HG02970 (cell line): ENCODE measurements at regions not wholly inside any gene's neighbourhood (a gene's known extent, or its start where the extent isn't known, plus 50 kb on each side); places are given as distances from the start of the nearest gene placed in this dataset.
A peak's percentile ranks its signal among the peaks of the same experiment; 100 is the strongest.
"Not testable (repeated sequence)": the region's sequence is repeated elsewhere in the genome, so short reads cannot be mapped to it uniquely, and the experiment has no call there.

Source experiments
- ATAC-seq: cut with Tn5 transposase; IDR thresholded peaks from one replicate; pipeline ENCODE4 v1.9.1; 2021; ENCODE audit warnings: mild to moderate bottlenecking, moderate library complexity, moderate number of reproducible peaks; ENCODE audit not compliant: unreplicated experiment, low FRiP score

DNA sequence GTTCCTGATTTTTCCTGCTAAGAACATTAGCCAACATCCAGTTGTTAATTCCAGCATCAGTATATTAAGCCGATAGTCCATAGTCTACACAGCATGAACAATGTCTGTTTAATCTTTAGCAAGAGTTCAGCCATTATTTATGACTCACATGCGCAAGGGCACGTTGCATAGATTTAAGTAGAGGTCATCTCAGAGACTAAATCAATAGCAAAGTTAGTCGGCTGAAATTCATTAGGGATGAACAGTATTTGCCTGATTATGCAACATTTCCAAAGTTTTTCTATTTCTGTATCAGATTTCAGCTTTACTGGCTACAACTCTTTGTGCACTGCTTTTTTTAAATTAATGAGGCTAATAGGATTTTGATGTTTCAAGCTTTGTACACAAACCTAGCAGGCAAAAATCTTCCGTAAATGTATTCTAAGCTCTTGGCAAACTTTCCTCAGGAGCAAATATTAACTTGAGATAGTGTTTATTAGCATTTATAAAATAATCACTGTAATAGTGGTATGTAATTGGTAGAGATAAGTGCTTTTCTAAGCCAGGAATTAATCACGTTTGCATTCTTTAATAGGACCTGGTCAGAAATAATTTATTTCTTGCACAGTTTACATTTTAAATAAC, 578.7 kb upstream of the ID2 start:
- no peak for ATAC-seq

DNA sequence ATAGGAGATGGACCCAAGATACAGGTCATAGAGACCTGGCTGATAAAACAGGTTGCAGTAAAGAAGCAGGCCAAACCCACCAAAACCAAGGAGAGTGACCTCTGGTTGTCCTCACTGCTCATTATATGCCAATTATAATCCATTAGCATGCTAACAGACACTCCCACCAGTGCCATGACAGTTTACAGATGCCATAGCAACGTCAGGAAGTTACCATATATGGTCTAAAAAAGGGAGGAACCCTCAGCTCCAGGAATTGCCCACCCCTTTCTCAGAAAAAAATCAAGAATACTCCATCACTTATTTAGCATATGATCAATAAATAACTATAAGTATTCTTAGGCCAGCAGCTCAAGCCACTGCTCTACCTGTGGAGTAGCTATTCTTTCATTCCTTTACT, 574.7 kb upstream of the ID2 start:
- ATAC-seq, result no peak

DNA sequence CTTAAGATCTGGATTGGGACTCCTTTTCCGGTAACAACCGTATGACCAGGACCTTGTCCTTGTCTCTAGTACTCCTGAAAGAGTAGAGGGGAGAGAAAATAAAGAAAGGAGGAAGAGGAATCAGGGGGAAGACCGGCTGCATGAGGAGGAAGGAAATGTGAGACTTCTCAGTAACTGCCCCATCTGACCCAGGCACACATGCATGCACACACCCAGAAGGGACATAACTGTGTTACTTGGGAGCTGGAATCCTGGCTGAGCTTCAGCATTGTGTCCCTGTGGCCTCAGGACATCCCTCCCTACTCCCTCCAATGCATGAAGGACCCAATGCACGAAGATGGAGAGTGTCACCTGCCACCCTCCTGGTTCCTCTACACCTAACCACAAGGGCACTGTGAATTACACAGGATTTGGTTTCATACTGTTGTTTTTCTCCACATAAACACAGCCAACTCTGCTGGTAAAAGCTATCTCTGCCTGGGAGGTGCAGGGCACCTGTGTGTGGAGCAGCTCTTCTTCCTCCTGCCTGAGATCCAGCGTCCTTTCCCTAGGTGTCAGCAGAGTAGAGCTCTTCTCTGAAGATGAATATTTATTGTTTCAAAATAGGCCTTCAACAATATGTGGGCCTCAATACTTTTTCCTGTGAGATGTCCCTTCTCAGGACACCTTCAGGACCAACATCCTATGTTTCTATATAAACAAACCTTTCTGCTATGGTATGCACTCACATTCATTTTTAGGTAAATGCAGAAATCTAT, 574.1 kb upstream of the ID2 start:
- ATAC-seq, result no peak

DNA sequence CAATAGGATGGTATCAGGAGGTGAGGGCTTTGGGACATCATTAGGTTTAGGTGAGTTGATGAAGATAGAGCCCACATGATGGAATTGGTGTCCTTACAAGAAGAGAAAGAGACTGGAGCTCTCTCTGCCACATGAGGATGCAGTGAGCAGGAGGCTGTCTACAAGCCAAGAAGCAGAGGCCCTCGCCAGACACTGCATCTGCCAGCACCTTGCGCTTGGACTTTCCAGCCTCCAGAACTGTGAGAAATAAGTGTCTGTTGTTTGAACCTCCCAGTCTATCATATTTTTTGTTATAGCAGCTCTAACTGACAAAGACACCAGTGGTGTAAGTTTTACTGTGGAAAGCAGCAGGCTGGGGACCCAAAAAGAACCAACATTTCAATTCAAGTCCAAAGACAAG, 571.1 kb upstream of the ID2 start:
- no peak for ATAC-seq

DNA sequence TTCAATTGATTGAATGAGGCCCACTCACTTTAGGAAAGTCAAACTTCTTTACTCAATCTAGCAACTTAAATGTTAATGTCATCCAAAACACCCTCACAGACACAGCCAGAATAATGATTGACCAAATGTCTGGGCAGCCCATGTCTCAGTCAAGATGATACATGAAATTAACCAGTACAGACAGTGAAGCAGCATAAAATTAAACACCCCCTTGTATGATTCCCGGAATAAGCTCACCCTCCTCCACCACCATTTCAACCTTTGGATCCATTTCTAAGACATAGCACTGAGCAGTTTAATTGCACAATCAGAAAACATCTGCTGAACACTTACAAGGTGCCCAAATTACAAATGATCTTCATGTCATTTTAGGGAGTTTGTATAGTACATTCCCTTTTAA, 570.7 kb upstream of the ID2 start:
- ATAC-seq, result no peak

DNA sequence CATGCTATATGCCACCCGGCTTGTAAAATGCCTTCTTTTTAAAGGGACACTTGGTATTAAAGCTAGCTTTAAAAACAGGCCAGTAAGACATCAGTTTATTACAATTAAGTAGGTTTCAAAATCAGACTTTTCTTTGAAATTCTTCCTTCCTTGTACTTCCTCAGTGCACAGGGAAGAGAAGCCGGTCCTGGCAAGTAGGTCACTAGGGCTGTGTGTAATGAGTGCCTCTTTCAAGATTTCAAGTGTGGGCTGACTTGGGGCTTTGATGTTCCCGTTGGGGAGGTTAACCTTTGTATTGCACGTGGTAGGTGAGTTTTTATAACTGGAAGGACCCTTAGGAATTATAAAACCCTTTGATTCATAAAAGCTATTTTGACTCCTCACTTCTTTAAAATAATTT, 566.4 kb upstream of the ID2 start:
- no peak for ATAC-seq

DNA sequence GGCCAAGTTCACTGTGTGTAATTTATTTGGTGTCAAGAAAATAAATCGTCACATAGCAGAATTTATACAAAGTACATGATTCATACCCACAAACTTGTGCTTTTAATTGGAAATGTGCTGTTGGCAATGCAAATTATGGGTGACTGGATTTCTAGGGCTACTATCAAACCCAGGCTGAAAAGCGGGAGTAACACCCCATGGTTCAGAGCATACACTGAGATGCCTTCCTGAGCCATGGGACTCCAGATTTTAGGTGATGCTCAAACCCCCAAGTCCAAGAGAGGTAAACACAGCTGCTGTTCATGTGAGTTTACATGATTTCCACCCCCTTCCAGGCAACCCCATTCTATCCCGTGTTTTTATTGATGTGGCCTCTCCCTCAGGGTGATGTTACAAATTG, 565.9 kb upstream of the ID2 start:
- ATAC-seq, result no peak

DNA sequence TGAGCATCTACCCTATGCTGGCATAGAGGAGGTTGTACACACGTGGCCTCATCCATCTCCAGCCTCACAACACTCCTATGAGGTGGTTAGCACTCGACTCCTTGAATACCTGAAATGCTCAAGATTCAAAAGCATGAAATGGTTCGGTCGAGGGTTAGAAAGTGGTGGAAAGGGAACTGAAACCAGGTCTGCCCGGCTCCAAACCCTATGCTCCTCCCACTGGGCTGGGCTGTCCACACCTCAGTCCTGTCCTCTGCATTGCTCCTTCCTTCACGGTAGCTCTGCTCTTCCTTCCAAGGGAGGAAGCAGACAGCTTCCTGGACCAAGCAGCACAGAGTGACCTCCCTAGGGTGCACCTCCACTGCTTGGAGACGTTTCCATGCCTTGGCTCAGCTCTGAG, 565.2 kb upstream of the ID2 start:
- ATAC-seq, result peak; percentile 78

DNA sequence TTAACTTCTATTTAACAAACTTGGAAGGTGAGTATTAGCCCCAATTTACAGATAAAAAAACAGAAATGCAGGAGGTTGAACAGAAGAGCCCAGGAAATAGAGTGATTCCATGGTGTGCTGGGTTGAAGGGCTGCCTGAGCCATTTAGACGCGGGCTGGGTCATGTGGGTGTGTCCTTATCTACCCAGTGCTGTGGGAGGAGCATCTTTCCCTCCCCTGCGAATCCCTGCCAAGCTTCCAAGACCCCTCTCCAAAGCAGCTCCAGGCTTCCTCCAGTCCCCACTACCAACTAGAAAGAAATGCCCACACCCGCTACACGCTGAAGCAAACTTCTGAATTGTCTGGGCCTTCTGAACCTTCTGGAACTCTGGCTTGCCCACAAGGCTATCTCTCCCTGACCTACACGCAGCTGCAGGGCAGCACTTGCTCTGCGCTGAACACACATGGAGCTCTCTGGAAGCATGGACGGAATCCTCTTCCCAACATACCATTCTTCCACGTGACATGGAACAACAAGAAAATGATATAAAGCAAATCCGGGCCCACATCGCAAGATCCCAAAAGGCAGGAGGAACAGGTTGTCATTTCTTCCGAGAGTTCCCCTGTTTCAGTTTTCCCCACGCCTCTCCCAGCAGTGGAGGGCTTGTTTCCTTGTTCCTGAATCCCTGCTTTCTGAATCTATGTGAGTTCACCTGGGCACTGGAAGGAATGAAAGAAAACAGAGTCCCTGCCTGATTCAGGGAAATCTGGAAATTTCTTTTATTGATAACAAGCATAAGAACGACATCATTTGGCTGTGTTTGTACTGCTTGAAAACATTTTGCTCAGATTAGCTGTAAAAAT, 562.7 kb upstream of the ID2 start:
- no peak for ATAC-seq

DNA sequence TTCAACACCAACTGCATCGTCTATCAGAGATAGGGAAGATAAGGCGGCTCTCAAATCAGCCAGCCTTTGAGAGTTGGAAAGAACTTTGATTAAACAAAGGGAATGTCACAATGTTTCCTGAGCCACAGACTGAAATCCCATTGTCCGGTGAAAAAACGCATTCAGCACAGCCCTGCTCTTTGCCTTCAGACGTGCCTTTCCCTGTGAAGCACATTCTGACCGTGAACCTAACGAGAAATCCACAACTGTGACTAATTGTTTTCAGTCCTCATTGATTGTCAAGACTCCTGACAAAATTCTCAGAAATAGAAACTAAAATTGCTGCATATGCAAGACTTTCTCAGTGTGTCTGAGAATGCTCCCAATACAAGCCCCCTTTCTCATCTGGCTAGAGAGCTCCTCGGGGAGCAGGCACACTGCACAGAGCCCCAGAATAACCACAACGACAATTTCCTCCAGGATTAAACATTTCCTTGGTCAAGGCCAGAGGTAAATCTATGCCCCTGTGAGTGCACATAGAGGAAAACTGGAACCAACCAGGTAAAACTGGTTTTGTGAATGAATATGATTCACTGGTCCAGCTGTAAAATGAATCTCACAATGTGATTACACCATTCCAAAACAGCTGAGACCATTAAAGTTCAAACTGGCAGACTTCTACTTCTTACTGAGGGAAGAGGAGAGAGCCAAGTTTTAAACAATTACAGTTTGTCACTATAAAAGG, 561.9 kb upstream of the ID2 start:
- ATAC-seq, result no peak

DNA sequence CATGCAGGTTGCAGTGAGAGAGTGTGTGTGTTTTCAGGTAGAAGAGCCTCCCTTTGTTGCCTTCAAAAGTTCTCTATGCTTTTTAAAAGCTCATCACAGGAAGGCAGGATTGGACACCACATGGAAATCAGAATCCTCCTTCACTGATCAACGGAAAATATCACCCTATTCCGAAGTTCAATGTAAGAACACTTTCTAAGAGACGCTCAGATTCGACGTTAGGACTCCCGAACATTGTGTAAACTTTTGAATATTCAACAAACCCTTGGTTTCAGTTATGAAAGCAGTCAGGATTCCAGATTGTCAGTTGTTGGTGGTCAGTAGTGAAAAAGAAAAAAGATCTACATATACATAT, 561.4 kb upstream of the ID2 start:
- ATAC-seq, result no peak

DNA sequence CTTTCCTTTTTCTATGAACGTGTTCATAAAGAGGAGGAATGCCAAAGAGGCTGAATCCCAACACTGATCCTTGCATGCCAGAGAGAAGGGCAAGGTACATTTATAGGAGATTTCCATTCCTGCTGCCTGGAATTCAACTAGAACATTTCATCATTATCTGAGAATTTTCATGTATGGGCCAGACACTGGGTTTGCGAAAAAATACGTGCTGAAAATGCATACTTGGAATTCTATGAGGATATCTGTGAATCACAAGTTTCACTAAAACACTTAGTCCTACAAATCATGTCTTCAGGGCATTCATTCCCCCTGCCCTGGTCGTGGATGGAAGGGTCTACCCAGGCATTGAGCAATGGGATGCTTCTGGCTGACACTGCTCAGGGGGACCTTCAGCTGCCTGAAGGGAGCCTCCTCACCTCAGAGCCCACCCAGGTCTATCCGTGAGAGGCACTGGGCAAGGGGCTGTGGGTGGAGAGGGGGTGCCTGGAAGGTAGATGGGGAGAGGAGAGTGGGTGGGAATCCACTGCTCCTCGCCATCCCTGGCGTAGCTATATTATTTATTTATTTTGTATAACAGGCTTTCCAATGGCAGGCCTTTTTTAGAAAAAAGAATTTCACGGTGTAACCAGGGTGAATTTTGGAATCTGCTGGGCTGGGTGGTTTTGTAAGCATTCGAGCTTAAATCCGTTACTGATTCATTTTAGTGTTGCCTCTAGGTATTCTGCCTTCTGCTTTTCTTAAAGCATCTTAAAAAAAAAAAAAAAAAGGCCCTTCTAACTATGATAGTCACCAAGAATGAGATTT, 560.6 kb upstream of the ID2 start:
- no peak for ATAC-seq

DNA sequence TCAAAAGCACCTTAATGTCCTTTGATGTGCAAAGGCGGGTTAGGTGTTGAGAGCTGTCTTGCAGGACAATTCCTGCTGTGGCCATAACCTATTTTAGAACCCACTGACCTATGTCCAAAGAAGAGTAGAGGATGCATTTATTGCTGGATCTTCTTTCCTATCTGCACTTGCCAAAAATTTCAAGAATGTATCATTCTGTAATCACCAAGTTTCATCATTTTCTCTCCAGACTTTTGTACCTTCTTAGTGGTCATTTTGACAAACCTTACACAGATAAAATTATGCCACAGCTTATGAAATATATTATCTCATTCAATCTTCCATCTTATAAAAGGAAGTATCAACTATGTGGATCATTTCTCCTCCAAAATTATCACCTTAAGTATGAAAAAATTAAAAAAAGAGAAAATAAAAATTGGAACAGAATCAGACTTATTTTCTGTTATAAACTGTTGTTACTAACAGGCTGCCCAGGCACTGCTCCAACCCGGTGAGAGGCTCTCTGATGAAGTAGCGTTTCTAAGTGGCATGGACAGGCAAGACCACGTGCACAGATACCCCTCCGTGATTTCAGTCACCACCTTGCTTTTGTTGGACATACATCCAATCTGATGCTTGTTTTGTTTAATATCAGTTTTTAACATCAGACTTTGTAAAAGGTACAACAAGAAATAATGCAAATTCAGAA, 559.9 kb upstream of the ID2 start:
- ATAC-seq, result no peak

DNA sequence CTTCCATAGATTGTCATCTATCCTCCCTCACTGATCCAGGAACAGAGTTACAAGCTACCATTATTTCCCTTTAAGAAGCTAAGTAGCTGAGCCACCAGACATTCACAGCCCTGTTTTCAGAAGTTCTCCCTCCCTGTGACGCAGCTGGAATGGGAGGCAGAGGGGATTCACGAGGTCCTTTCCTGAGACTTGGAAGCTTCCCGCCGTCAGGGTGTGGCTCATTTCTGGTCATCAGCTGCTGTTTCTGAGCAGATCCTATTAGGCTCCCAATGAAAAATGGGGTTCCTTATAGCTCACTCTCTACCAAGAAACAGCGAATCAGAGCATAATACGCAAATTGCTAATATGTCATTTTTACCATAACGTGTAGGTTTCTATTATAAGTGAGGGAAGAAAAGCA, 559.3 kb upstream of the ID2 start:
- no peak for ATAC-seq

DNA sequence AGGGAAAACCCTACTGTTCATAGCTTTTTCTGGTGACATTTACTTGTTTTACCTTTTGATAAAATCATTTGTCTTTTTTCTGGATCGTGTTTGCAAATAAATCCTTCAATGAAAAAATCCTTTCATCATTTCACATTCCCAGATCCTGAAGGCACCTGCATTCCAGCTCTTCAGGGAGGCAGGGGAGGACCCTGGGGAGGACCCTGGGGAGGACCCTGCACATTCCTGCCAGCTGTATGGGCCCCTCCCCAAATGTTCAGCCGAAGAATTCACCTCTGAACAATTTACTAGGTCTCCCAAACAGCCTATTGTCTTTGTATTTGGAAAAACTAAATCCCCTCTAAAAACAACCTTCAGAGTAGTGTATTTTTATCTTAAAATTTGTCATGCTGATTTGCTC, 558.4 kb upstream of the ID2 start:
- ATAC-seq, result no peak

DNA sequence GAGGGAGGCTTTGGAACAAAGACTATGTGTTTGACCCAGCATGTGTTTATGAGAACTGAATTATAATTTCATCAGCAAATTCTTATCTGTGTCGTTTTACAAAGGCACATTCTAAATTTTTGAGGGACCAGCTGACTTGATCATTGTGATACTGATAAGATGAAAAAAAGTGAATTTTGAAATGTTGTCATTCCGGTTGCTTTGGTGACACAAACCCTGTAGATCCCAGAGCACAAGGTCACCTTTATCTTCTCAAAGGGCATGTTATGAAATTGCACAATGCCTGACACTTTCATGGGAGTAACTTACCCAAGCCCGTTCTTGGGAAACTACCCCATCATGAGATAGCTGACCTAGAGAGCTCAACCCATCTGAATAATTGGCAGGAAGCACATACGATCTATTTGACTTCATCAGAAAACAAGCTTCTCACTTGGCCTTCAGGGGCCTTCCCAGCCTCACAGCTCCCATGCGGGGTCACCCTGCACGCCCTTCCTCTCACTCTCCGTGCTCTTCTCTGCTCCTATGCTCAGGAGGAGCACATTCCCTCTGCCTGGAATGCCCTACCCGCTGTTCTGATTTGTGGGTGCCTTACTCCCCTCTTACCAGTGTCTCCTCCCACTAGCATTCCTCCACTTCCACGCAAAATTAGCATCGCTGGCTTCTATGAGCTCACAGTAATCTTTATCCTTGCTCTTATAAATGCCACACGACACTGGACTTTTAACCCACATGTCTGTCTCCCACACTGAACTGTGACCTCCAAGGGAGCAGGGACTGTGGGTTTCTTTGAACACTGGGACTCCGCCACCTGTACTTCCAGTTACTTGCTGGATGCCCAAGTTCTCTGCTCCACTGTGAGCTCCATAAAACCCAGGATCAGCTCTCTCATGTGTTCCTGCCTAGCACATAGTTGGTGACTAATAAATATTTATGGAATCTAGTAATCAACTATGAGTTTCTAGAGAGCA, 555.8 kb upstream of the ID2 start:
- ATAC-seq, result no peak

DNA sequence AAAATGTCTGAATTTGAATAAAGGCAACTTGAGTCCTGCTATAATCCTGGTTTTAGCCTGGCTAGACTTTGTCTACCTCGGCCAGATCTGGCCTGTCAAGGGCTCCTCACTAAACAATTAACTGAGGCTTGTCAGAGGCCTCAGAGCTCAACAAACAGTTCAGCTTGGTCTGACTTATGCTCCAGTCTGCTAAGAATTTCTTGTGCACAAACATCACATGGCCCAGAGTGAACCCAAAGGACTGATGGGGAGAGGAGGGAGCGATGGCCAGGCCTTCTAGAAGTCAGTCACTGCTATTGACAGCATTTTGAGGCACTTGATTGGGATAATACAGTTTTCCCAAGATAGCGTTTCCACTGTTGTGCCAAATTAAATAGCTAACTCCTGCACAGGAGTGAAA, 555.1 kb upstream of the ID2 start:
- no peak for ATAC-seq

DNA sequence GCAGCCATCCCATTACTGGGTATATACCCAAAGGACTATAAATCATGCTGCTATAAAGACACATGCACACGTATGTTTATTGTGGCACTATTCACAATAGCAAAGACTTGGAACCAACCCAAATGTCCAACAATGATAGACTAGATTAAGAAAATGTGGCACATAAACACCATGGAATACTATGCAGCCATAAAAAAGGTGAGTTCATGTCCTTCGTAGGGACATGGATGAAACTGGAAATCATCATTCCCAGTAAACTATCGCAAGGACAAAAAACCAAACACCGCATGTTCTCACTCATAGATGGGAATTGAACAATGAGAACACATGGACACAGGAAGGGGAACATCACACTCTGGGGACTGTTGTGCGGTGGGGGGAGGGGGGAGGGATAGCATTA, 550.4 kb upstream of the ID2 start:
- not testable (repeated sequence) for ATAC-seq
